Prostate gland (tissue), 2 donors: ENCODE measurements at regions not wholly inside any gene's neighbourhood (a gene's known extent, or its start where the extent isn't known, plus 50 kb on each side); places are given as distances from the start of the nearest gene placed in this dataset.
"Not testable (repeated sequence)": the region's sequence is repeated elsewhere in the genome, so short reads cannot be mapped to it uniquely, and the experiment has no call there.

ENCODE experiments used
- DNase-seq: peaks from one replicate; pipeline ENCODE4 v3.0.0-alpha.2; 2019; ENCODE audit warnings: low spot score
- H3K27ac ChIP-seq, 2 donors: fragments of 200-600 bp; sonication (generic); 2 replicates each; pipeline ENCODE4 v1.5.1; 2017 to 2019
- H3K27me3 ChIP-seq: fragments of 200-600 bp; sonication (generic); replicated peaks from 2 replicates; pipeline ENCODE4 v1.5.1; 2019; ENCODE audit not compliant: insufficient read depth
- H3K36me3 ChIP-seq, 2 donors: fragments of 200-600 bp; sonication (generic); 1 replicate in 1 of 2; 2 replicates in 1 of 2; pipeline versions ENCODE4 v1.5.1 to v1.8.1; 2017 to 2019
- H3K4me1 ChIP-seq: fragments of 200-600 bp; sonication (generic); replicated peaks from 2 replicates; pipeline ENCODE4 v1.5.1; 2019
- H3K4me3 ChIP-seq, 2 donors: fragments of 200-600 bp; sonication (generic); 2 replicates each; pipeline ENCODE4 v1.5.1; 2017 to 2019
- H3K9me3 ChIP-seq: fragments of 200-600 bp; sonication (generic); 2 replicates; pipeline ENCODE4 v1.5.1; 2017
- POLR2A ChIP-seq: fragments of 450-650 bp; IDR thresholded peaks from one replicate; pipeline ENCODE4 v1.6.1; 2016; ENCODE audit warnings: antibody characterized with exemption, mild to moderate bottlenecking
- POLR2AphosphoS5 ChIP-seq: sonication (generic); formaldehyde crosslinking; IDR thresholded peaks from one replicate; pipeline ENCODE4 v1.6.1; 2017; ENCODE audit warnings: antibody characterized with exemption
- WGBS: methylation state at CpG from one replicate; pipeline ENCODE4 v1.1.5; 2018; 5-methylcytosine and 5-hydroxymethylcytosine counted together
- intact Hi-C: fragments of 100-400 bp; cut with DNase I; formaldehyde crosslinking; loops from one replicate; pipeline ENCODE4 v1.14.2; 2022
- TF ChIP-seq, protein P1 (sequence below), 4 experiments: fragments of 200-600 bp in 2 of 4; fragments of 450-650 bp in 2 of 4; sonication (generic) in 2 of 4; IDR thresholded peaks; 1 replicate in 3 of 4; 2 replicates in 1 of 4; pipeline ENCODE4 v1.5.1; 2016 to 2019; ENCODE audit warnings: antibody characterized with exemption in 4 of 4, mild to moderate bottlenecking in 2 of 4, moderate library complexity in 2 of 4

DNA sequence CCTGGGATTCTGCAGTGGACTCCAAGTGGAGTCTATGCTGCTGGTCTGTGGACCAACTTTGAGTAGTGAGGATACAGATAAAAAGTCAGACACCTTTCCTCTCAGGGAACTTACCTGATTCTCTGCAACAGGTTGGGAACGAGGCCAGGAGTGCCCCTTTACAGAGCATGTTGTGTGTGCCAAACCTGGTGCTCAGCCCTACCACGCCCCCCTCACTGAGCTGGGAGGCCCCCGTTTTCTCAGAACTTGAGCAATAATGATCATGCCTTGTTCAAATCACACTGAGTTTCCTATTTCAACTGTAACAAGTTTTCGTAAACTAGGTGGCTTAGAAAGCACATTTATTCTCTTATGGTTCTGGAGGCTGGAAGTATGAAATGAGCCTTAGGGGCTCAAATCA lies 182.0 kb downstream of the COPRS start:
- DNase-seq = no peak
- Histone ChIP-seq H3K4me3 (no peak overlapping the region), H3K4me1 (no peaks in the 10 kb centered on the region), H3K27me3 (no peaks in the 10 kb centered on the region), H3K9me3 (no peaks in the 10 kb centered on the region), H3K36me3 (no peaks in the 10 kb centered on the region), H3K27ac (no peak overlapping the region)
- intact Hi-C loops = no loop called here
- TF ChIP-seq POLR2A (no peak), POLR2AphosphoS5 (no peak)
- TF ChIP-seq, protein P1, sequence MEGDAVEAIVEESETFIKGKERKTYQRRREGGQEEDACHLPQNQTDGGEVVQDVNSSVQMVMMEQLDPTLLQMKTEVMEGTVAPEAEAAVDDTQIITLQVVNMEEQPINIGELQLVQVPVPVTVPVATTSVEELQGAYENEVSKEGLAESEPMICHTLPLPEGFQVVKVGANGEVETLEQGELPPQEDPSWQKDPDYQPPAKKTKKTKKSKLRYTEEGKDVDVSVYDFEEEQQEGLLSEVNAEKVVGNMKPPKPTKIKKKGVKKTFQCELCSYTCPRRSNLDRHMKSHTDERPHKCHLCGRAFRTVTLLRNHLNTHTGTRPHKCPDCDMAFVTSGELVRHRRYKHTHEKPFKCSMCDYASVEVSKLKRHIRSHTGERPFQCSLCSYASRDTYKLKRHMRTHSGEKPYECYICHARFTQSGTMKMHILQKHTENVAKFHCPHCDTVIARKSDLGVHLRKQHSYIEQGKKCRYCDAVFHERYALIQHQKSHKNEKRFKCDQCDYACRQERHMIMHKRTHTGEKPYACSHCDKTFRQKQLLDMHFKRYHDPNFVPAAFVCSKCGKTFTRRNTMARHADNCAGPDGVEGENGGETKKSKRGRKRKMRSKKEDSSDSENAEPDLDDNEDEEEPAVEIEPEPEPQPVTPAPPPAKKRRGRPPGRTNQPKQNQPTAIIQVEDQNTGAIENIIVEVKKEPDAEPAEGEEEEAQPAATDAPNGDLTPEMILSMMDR (IDR thresholded peaks at IDR 0.05) = no peak
- WGBS = 82% methylated on average over 4 of the region's 4 CpGs

DNA sequence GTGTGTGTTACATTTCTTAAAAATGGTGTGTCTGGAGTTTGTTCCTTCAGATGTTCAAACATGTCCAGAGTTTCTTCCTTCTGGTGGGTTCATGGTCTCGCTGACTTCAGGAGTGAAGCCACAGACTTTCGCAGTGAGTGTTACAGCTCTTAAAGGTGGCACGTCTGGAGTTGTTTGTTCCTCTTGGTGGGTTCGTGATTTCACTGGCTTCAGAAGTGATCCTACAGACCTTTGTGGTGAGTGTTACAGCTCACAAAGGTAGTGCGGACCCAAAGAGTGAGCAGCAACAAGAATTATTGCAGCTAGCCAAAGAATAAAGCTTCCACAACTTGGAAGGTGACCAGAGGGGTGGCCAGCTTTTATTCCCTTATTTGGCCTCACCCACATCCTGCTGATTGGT lies 183.7 kb downstream of the COPRS start:
- H3K27ac ChIP-seq, H3K4me3 ChIP-seq, DNase-seq, intact Hi-C loops, H3K9me3 ChIP-seq, H3K36me3 ChIP-seq, H3K27me3 ChIP-seq, H3K4me1 ChIP-seq: not testable (repeated sequence)
- 87% methylated on average over 5 of the region's 5 CpGs for WGBS

DNA sequence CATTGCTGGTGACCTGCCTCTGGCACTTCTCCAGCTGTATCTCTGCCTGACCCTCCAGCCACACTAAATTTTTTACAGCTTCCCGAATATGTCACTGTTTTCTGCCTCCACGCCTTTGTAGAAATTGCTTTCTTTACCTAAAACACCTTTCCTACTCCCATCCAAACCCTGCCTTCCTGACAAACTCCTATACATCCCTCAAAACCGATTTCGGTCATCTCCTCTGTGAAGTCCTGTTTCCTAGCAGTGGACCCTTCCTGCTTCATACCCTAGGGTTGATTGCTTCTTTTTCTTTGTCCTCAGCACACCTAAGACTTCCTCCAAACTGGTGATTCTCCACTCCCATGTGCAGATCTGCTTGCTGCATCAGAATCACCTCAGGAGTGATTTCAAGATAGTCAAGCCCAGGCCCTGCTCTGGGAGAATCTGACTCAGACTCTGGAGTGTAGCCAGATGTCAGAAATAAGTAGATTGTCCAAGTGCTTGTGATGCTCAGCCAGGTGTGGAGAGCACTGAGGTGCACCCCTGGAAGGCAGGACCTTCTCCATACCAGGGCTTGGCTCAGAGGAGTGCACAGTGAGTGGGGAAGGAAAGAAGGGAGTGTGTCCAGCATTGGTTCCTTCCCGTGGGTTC lies 184.2 kb downstream of the COPRS start:
- 77% methylated on average over 5 of the region's 5 CpGs for WGBS
- Histone ChIP-seq H3K27ac (no peak overlapping the region), H3K4me3 (no peak overlapping the region), H3K9me3 (no peaks in the 10 kb centered on the region), H3K27me3 (no peaks in the 10 kb centered on the region), H3K36me3 (no peaks in the 10 kb centered on the region), H3K4me1 (no peaks in the 10 kb centered on the region)
- TF ChIP-seq POLR2AphosphoS5 (no peak), POLR2A (no peak)
- TF ChIP-seq, protein P1 (IDR thresholded peaks at IDR 0.05) = no peak
- no peak for DNase-seq
- intact Hi-C loops = no loop called here

DNA sequence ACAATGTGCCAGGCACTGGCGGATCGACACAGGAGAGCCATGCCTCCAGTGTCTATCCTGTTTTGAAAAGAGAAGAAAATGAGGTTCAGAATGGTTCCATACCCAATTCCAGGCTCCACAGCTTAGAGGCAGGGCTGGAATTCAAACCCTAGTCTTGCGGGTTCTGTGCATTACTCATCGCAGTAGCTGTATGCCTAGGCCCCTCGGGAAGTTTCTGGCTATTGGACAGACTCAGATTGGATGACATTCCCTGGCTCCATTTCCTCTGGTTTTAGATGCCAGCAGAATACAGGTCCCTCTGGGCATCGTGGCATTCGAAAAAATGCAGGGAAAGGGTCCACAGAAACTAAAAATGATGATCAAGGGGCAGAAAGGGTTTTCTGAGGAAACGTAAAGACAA lies 184.7 kb downstream of the COPRS start:
- Histone ChIP-seq H3K4me3 (no peak overlapping the region), H3K36me3 (no peaks in the 10 kb centered on the region), H3K9me3 (no peaks in the 10 kb centered on the region), H3K27ac (no peak overlapping the region), H3K4me1 (no peaks in the 10 kb centered on the region), H3K27me3 (no peaks in the 10 kb centered on the region)
- WGBS = 56% methylated on average over 8 of the region's 8 CpGs
- no peak for DNase-seq
- intact Hi-C loops = no loop called here
- TF ChIP-seq, protein P1 (IDR thresholded peaks at IDR 0.05) = no peak
- TF ChIP-seq POLR2A (no peak), POLR2AphosphoS5 (no peak)

DNA sequence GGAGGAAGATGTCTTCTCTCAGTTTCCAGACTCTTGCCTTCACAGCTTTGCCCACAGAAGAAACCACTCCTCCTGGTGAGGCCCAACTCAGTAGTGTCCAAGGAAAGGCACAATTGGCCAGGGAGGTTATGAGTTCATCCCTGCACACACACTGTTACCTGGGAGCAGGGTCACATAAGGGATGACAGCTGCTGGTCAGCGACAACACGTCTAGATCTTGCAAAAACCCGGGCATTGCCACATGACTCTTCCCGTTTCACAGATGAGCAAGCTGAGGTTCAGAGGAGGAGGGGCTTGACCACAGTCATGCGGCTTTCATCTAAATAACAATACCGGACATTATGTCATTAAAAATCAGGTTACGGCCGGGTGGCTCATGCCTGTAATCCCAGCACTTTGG lies 186.0 kb downstream of the COPRS start:
- no peaks in the 10 kb centered on the region for H3K36me3 ChIP-seq
- H3K27me3 ChIP-seq = no peaks in the 10 kb centered on the region
- no peaks in the 10 kb centered on the region for H3K4me1 ChIP-seq
- WGBS = 82% methylated on average over 8 of the region's 8 CpGs
- no peak overlapping the region for H3K4me3 ChIP-seq
- intact Hi-C loops = no loop called here
- H3K27ac ChIP-seq = no peak overlapping the region
- TF ChIP-seq POLR2A (no peak), POLR2AphosphoS5 (no peak)
- TF ChIP-seq, protein P1 (IDR thresholded peaks at IDR 0.05) = no peak
- no peaks in the 10 kb centered on the region for H3K9me3 ChIP-seq
- DNase-seq = no peak
